HEK293 (cell line): ENCODE measurements at regions not wholly inside any gene's neighbourhood (a gene's known extent, or its start where the extent isn't known, plus 50 kb on each side); places are given as distances from the start of the nearest gene placed in this dataset.
A peak's percentile ranks its signal among the peaks of the same experiment; 100 is the strongest.
"Not testable (repeated sequence)": the region's sequence is repeated elsewhere in the genome, so short reads cannot be mapped to it uniquely, and the experiment has no call there.

Source experiments
- CTCF ChIA-PET: fragments of 350-600 bp; formaldehyde crosslinking; extraction: SDS; loops from one replicate; lab custom pipeline; 2021; ENCODE audit warnings: antibody characterized with exemption; lab: Yijun Ruan, JAX
- POLR2A ChIA-PET: fragments of 300-600 bp; formaldehyde crosslinking; extraction: SDS; loops from one replicate; lab custom pipeline; 2020; ENCODE audit warnings: antibody characterized with exemption, inconsistent platforms; lab: Yijun Ruan, JAX
- H3K27ac ChIP-seq: fragments of 200-500 bp; sonication (Bioruptor generic); 2 replicates; pipeline ENCODE4 v1.5.1; 2014; ENCODE audit warnings: low read depth, low read length, control low read depth, inconsistent platforms; ENCODE audit errors: extremely low read depth
- H3K36me3 ChIP-seq, 2 experiments: fragments of 200-500 bp in 1 of 2; sonication (Bioruptor generic) in 1 of 2; 1 replicate in 1 of 2; 2 replicates in 1 of 2; pipeline ENCODE4 v1.5.1; 2014 to 2017; ENCODE audit warnings: inconsistent platforms in 2 of 2, low read length in 2 of 2; ENCODE audit not compliant: control insufficient read depth in 2 of 2, insufficient read depth in 1 of 2
- H3K4me1 ChIP-seq: fragments of 200-500 bp; sonication (Bioruptor generic); 2 replicates; pipeline ENCODE4 v1.5.1; 2014; ENCODE audit warnings: mild to moderate bottlenecking, low read length, inconsistent platforms; ENCODE audit not compliant: control insufficient read depth, insufficient read depth
- H3K4me3 ChIP-seq: 2 replicates; pipeline ENCODE4 v1.5.1; 2011; ENCODE audit warnings: low read depth, mild to moderate bottlenecking, control low read depth, low read length, moderate library complexity
- H3K9me3 ChIP-seq: fragments of 200-500 bp; sonication (Bioruptor generic); 2 replicates; pipeline ENCODE4 v1.5.1; 2014; ENCODE audit warnings: low read depth, low read length, inconsistent platforms; ENCODE audit not compliant: control insufficient read depth, insufficient read depth
- GFI1B ChIP-seq: fragments of 450-650 bp; formaldehyde crosslinking; IDR thresholded peaks from 2 replicates; pipeline ENCODE4 v1.5.1; 2016; ENCODE audit warnings: missing biosample characterization, missing genetic modification characterization
- IKZF3 ChIP-seq: fragments of 450-650 bp; IDR thresholded peaks from 2 replicates; pipeline ENCODE4 v1.5.0; 2018; ENCODE audit warnings: missing biosample characterization, mild to moderate bottlenecking, missing genetic modification characterization, moderate library complexity
- KLF7 ChIP-seq: fragments of 450-650 bp; formaldehyde crosslinking; IDR thresholded peaks from 2 replicates; pipeline ENCODE4 v1.5.1; 2016; ENCODE audit warnings: missing biosample characterization, missing genetic modification characterization, borderline replicate concordance
- MYNN ChIP-seq: fragments of 450-650 bp; formaldehyde crosslinking; IDR thresholded peaks from 2 replicates; pipeline ENCODE4 v1.5.1; 2016; ENCODE audit warnings: missing biosample characterization, missing genetic modification characterization, borderline replicate concordance
- RBAK ChIP-seq: fragments of 450-650 bp; formaldehyde crosslinking; IDR thresholded peaks from 2 replicates; pipeline ENCODE4 v1.5.1; 2016; ENCODE audit warnings: missing biosample characterization, missing genetic modification characterization
- SCRT2 ChIP-seq: fragments of 450-650 bp; formaldehyde crosslinking; IDR thresholded peaks from 2 replicates; pipeline ENCODE4 v1.5.1; 2016; ENCODE audit warnings: missing biosample characterization, missing genetic modification characterization
- ZFHX2 ChIP-seq: fragments of 450-650 bp; formaldehyde crosslinking; conservative IDR thresholded peaks from 2 replicates; pipeline ENCODE4 v1.5.1; 2016; ENCODE audit warnings: missing biosample characterization, missing genetic modification characterization
- ZNF146 ChIP-seq: fragments of 450-650 bp; formaldehyde crosslinking; IDR thresholded peaks from 2 replicates; pipeline ENCODE4 v1.5.1; 2016; ENCODE audit warnings: missing biosample characterization, missing genetic modification characterization
- ZNF510 ChIP-seq: fragments of 450-650 bp; formaldehyde crosslinking; IDR thresholded peaks from 2 replicates; pipeline ENCODE4 v1.5.1; 2018; ENCODE audit warnings: mild to moderate bottlenecking, missing genetic modification characterization, missing biosample characterization; ENCODE audit not compliant: insufficient replicate concordance
- ZNF529 ChIP-seq: fragments of 450-650 bp; formaldehyde crosslinking; IDR thresholded peaks from 2 replicates; pipeline ENCODE4 v1.5.1; 2017; ENCODE audit warnings: missing genetic modification characterization, missing biosample characterization; ENCODE audit not compliant: insufficient replicate concordance
- ZNF558 ChIP-seq: fragments of 450-650 bp; formaldehyde crosslinking; IDR thresholded peaks from 2 replicates; pipeline ENCODE4 v1.5.1; 2016; ENCODE audit warnings: missing biosample characterization, missing genetic modification characterization
- ZNF596 ChIP-seq: fragments of 450-650 bp; IDR thresholded peaks from 2 replicates; pipeline ENCODE4 v1.5.0; 2018; ENCODE audit warnings: missing biosample characterization, mild to moderate bottlenecking, missing genetic modification characterization, moderate library complexity
- ZNF654 ChIP-seq: fragments of 450-650 bp; formaldehyde crosslinking; IDR thresholded peaks from 2 replicates; pipeline ENCODE4 v1.5.1; 2016; ENCODE audit warnings: low read depth, missing biosample characterization, missing genetic modification characterization
- ZNF747 ChIP-seq: fragments of 450-650 bp; formaldehyde crosslinking; IDR thresholded peaks from 2 replicates; pipeline ENCODE4 v1.5.1; 2016; ENCODE audit warnings: missing biosample characterization, missing genetic modification characterization
- ZNF776 ChIP-seq: fragments of 450-650 bp; formaldehyde crosslinking; IDR thresholded peaks from 2 replicates; pipeline ENCODE4 v1.5.0; 2017; ENCODE audit warnings: missing biosample characterization, missing genetic modification characterization, borderline replicate concordance
- TF ChIP-seq, protein P1 (sequence below): fragments of 450-650 bp; formaldehyde crosslinking; IDR thresholded peaks from 2 replicates; pipeline ENCODE4 v1.5.1; 2016; ENCODE audit warnings: missing biosample characterization, missing genetic modification characterization
- TF ChIP-seq, protein P2 (sequence below): fragments of 450-650 bp; formaldehyde crosslinking; IDR thresholded peaks from 2 replicates; pipeline ENCODE4 v1.5.1; 2016; ENCODE audit warnings: missing biosample characterization, missing genetic modification characterization, low read depth
- TF ChIP-seq, protein P3 (sequence below): fragments of 450-650 bp; formaldehyde crosslinking; IDR thresholded peaks from 2 replicates; pipeline ENCODE4 v1.5.1; 2016; ENCODE audit warnings: missing biosample characterization, missing genetic modification characterization
- TF ChIP-seq, protein P4 (sequence below): fragments of 450-650 bp; formaldehyde crosslinking; IDR thresholded peaks from 2 replicates; pipeline ENCODE4 v1.5.1; 2016; ENCODE audit warnings: missing biosample characterization, missing genetic modification characterization
- TF ChIP-seq, protein P5 (sequence below): IDR thresholded peaks from 2 replicates; pipeline ENCODE4 v1.6.1; 2011; ENCODE audit warnings: mild to moderate bottlenecking, low read depth, low read length, borderline replicate concordance

DNA sequence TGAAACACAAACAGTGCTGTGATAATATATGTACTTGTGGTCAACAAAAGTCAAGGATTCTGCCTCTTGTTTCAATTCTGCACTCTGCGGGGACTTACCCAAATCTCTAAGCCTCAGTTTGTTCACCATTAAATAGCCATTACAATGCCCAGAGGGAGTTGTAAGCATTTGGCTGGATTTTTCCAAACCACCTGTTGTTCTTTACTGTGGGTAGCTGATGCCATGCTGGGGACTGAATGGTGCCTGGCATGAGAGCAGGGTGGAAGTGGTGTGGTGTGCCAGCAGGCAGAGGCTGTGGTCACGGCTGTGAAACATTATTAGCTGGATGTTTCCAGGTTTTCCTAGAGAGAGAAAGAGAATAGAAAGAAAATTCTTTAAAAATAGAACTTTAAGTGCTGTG is 60.7 kb upstream of the PAK3 start:
- POLR2A ChIA-PET, result no interaction called here

DNA sequence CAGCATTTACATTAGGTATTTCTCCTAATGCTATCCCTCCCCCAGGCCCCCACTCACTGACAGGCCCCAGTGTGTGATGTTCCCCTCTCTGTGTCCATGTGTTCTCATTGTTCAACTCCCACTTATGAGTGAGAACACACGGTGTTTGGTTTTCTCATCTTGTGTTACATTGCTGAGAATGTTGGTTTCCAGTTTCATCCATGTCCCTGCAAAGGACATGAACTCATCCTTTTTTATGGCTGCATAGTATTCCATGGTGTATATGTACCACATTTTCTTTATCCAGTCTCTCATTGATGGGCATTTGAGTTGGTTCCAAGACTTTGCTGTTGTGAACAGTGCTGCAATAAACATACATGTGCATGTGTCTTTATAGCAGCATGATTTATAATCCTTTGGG is 73.0 kb upstream of the PAK3 start:
- H3K4me3 ChIP-seq, CTCF ChIA-PET, H3K9me3 ChIP-seq, POLR2A ChIA-PET, H3K27ac ChIP-seq, H3K4me1 ChIP-seq, H3K36me3 ChIP-seq: not testable (repeated sequence)
- peak; percentile 79 for TF ChIP-seq ZNF146 (tag by site-specific recombination)
- TF ChIP-seq, protein P1, sequence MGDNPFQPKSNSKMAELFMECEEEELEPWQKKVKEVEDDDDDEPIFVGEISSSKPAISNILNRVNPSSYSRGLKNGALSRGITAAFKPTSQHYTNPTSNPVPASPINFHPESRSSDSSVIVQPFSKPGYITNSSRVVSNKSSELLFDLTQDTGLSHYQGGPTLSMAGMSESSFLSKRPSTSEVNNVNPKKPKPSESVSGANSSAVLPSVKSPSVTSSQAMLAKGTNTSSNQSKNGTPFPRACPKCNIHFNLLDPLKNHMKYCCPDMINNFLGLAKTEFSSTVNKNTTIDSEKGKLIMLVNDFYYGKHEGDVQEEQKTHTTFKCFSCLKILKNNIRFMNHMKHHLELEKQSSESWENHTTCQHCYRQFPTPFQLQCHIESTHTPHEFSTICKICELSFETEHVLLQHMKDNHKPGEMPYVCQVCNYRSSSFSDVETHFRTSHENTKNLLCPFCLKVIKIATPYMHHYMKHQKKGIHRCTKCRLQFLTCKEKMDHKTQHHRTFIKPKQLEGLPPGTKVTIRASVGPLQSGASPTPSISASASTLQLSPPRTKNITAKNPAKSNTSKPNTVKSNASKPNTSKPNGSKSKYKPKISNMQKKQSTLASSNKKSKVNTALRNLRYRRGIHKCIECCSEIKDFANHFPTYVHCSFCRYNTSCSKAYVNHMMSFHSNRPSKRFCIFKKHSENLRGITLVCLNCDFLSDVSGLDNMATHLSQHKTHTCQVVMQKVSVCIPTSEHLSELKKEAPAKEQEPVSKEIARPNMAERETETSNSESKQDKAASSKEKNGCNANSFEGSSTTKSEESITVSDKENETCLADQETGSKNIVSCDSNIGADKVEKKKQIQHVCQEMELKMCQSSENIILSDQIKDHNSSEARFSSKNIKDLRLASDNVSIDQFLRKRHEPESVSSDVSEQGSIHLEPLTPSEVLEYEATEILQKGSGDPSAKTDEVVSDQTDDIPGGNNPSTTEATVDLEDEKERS (tag by site-specific recombination), result 0 out of 2 replicates have a peak, but pooled peaks have one; percentile 55

More for the DNA sequence above, 60.7 kb upstream of the PAK3 start:
- H3K9me3 ChIP-seq, result no peaks in the 10 kb centered on the region
- no peak overlapping the region for H3K27ac ChIP-seq
- H3K36me3 ChIP-seq, result no peaks in the 10 kb centered on the region
- H3K4me1 ChIP-seq, result no peaks in the 10 kb centered on the region
- TF ChIP-seq ZNF558 (tag by site-specific recombination) (no peak), KLF7 (tag by site-specific recombination) (no peak), GFI1B (no peak), SCRT2 (tag by site-specific recombination) (0 out of 2 replicates have a peak, but pooled peaks have one; percentile 22), MYNN (tag by site-specific recombination) (no peak)
- H3K4me3 ChIP-seq, result no peak overlapping the region
- CTCF ChIA-PET, result no interaction called here

DNA sequence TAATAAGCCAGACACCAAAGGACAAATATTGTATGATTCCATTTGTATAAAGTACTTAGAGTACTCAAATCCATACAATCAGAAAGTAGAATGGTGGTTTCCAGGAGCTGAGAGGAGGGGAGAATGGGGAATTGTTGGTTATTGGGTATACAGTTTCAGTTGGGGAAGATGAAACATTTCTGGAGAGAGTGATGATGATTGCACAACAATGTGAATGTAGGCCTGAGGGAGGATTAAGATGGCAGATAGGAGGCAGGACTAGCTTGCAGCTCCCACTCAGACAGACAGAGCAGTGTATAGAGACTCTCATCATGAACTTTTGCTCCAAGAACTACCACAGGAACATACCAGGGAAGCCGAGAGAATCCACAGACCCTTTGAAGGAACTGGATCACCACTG is 75.7 kb upstream of the PAK3 start:
- Histone ChIP-seq H3K4me3 (no peak overlapping the region), H3K4me1 (no peaks in the 10 kb centered on the region), H3K27ac (no peak overlapping the region), H3K9me3 (no peaks in the 10 kb centered on the region), H3K36me3 (no peaks in the 10 kb centered on the region)
- ChIA-PET CTCF (no interaction called here), POLR2A (no interaction called here)
- TF ChIP-seq ZNF596 (tag by site-specific recombination) (no peak), ZNF510 (tag by site-specific recombination) (no peak), ZNF654 (tag by site-specific recombination) (no peak), ZNF776 (tag by site-specific recombination) (no peak), ZFHX2 (tag by site-specific recombination) (no peak), ZNF747 (tag by site-specific recombination) (no peak), RBAK (tag by site-specific recombination) (no peak), ZNF529 (no peak), IKZF3 (tag by site-specific recombination) (no peak)
- TF ChIP-seq, protein P2, sequence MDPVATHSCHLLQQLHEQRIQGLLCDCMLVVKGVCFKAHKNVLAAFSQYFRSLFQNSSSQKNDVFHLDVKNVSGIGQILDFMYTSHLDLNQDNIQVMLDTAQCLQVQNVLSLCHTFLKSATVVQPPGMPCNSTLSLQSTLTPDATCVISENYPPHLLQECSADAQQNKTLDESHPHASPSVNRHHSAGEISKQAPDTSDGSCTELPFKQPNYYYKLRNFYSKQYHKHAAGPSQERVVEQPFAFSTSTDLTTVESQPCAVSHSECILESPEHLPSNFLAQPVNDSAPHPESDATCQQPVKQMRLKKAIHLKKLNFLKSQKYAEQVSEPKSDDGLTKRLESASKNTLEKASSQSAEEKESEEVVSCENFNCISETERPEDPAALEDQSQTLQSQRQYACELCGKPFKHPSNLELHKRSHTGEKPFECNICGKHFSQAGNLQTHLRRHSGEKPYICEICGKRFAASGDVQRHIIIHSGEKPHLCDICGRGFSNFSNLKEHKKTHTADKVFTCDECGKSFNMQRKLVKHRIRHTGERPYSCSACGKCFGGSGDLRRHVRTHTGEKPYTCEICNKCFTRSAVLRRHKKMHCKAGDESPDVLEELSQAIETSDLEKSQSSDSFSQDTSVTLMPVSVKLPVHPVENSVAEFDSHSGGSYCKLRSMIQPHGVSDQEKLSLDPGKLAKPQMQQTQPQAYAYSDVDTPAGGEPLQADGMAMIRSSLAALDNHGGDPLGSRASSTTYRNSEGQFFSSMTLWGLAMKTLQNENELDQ, result no peak
- TF ChIP-seq, protein P3, sequence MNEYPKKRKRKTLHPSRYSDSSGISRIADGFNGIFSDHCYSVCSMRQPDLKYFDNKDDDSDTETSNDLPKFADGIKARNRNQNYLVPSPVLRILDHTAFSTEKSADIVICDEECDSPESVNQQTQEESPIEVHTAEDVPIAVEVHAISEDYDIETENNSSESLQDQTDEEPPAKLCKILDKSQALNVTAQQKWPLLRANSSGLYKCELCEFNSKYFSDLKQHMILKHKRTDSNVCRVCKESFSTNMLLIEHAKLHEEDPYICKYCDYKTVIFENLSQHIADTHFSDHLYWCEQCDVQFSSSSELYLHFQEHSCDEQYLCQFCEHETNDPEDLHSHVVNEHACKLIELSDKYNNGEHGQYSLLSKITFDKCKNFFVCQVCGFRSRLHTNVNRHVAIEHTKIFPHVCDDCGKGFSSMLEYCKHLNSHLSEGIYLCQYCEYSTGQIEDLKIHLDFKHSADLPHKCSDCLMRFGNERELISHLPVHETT (tag by site-specific recombination), result no peak
- TF ChIP-seq, protein P4, sequence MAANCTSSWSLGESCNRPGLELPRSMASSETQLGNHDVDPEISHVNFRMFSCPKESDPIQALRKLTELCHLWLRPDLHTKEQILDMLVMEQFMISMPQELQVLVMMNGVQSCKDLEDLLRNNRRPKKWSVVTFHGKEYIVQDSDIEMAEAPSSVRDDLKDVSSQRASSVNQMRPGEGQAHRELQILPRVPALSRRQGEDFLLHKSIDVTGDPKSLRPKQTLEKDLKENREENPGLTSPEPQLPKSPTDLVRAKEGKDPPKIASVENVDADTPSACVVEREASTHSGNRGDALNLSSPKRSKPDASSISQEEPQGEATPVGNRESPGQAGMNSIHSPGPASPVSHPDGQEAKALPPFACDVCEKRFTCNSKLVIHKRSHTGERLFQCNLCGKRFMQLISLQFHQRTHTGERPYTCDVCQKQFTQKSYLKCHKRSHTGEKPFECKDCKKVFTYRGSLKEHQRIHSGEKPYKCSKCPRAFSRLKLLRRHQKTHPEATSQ (tag by site-specific recombination), result no peak
- TF ChIP-seq, protein P5, sequence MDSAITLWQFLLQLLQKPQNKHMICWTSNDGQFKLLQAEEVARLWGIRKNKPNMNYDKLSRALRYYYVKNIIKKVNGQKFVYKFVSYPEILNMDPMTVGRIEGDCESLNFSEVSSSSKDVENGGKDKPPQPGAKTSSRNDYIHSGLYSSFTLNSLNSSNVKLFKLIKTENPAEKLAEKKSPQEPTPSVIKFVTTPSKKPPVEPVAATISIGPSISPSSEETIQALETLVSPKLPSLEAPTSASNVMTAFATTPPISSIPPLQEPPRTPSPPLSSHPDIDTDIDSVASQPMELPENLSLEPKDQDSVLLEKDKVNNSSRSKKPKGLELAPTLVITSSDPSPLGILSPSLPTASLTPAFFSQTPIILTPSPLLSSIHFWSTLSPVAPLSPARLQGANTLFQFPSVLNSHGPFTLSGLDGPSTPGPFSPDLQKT, result no peak
